Left forelimb (tissue), 1 donor: ENCODE measurements at regions not wholly inside any gene's neighbourhood (a gene's known extent, or its start where the extent isn't known, plus 50 kb on each side); places are given as distances from the start of the nearest gene placed in this dataset.

Experiments used
- DNase-seq: peaks from one replicate; pipeline ENCODE4 v3.0.0-alpha.2; 2018; ENCODE audit warnings: low spot score

DNA sequence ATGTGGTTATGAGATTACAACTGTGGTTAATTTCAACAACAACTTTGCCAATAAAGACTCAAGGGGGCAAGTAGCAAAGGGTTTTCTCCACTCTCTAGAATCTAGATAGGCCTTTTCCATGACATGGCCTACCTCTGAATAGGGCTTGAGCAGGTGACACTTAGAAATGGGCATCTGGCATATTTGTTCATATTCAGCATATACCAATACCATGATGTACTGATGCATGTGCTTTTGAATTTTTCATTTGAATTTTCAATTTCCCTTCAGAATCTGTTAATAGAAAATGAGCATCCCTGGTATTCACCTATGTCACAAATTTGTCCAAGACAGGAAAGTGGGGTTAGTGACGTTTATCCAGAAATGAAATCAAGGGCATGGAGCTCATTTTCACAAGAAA is 757.5 kb upstream of the NRSN1 start:
- no peak for DNase-seq

DNA sequence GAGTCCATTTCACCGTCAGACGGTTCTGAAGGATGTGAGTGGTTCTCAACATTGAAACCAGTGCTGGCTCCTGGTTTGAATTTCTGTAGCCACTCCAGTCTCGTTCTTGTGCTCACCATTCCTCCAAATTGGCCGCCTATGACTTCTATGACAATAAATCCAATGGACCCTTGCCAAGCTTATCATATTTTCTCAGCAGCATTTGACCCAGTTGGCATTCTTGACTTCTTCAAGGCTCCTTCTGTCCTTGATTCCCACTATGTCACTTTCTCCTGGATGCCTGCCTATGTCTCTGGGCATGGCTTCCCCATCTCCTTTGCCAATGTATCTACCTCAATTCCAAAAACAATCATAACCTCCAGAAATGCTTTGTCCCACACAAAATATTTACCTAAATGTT is 756.0 kb upstream of the NRSN1 start:
- DNase-seq = no peak

DNA sequence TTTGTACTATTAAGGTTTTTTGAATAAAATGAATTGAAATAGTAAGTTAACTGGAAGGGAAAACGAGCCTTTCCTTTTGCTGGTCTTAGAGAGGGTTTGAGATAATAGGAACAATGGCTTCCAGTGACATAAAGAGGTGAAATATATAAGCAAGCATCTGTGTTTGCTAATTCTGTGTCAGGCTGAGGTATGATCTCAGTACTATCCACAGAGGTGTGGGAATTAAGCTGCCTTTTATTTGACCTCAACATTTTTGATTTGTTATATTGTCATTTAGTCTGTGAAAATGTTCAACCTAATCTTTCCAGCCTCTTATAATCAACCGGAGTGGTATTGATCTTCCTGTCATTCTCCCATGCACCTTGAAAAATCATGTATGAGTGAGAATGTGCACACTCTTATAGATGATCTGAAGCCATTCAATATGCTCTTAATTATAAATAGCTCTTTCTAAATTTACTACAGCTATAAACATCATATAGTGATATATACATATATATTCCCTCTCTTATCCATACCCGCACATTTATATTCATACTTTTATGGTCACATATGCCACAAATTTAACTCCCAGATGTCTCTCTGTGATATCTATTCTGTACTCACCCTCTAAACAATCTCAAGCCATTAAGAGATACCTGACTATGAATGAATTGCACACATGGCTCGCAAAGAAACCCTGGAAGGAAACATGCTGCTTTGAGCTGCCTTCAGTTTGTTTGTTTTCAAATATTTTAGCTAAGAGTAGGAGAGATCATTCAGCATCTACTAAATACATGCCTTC is 754.7 kb upstream of the NRSN1 start:
- DNase-seq = no peak

DNA sequence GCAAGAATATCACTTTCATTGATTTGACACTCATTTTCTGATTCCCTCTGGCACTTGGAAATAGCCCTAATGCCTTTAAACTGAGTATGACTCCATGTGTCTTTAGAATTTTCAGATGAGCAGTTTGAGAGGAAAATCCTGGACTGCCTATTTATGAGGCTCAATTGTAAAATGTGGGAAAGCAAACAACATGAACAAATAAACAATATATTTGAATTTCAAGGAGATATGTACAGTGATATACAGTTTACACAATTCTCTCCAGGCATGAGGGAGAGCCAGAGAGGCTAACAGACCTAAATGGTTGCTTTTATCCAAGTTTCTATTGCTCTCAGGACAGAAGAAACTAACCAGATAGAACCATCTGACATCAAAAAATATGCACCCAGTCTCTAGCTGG is 748.2 kb upstream of the NRSN1 start:
- DNase-seq = no peak

DNA sequence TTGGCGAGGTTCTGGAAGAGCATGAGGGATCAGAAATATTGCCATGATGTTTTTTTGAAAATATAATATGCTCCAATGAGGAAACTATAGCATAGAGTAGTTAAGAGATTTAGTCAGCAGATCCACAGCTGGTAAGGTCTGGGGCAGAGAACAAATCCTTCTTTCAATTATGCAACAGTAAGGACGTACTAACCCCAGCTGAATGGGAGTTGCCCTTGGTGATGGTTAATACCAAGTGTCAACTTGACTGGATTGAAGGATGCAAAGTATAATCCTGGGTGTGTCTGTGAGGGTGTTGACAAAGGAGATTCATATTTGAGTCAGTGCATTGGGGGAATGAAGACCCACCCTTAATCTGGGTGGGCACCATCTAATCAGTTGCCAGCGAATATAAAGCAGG is 745.5 kb upstream of the NRSN1 start:
- DNase-seq = no peak

DNA sequence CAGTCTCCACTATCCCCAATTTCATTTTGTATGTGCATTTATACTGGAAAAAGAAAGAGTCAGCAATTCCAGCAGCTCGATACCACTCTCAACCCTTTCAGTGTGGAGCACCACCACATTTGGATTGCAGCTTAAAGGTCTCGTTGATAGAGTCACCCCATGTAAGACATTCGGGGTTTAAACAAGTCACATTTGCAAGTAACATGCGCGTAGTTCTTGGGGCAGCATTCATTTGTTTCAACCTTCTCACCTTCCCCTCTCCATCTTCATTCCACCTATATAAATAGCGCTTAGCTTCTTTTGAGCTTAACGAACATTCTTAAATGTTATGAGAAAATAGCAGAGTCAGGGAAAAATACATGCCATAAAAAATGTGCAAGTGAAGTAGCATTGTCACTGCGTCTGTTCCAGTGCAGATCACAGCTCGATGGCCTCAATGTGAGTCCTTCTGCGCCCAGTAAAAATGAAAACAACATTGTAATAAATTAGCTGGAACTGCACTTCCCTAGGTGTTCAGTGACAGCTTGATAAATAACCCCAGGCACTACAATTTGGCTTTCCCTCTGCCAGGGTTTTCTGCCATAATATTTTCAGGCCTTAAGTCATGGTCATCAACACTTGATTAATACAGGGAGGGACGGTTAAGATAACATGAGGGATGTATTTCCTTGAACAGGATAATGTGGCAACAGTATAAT is 737.8 kb upstream of the NRSN1 start:
- DNase-seq = no peak

DNA sequence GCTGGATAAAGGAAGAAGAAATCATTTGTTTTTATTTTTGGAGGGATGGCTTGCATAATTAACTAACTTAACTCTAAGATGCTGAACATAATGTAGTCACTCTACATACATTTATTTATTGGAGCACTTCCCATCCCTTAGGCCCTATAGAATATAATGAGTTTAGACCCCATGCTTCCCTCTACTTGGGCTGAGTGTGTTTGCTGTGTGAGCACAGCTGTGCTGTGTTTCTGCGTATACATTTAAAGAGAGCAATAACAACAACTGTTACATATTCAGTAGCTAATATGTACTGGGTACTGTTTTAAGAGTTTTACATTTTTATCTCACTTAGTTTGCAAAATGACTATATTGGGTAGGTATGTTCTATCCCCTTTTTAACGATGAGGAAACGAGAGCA is 736.6 kb upstream of the NRSN1 start:
- no peak for DNase-seq

DNA sequence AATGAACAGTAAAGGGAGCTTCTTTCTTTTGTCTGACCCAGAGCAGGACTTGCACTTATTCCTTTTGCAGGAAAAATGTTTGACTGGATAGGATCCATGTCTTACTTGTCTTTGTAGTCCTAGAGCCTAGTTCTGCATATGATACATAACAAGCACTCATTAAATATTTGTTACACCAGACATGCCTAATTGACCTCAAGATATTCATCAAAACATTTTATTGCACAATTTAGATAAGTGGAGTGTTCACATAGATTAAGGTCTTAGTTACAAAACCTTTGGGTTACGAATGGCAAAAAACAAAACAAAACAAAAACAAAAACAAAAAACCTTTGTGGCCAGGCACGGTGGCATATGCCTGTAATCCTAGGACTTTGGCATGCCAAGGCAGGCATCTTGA is 735.8 kb upstream of the NRSN1 start:
- DNase-seq = no peak

DNA sequence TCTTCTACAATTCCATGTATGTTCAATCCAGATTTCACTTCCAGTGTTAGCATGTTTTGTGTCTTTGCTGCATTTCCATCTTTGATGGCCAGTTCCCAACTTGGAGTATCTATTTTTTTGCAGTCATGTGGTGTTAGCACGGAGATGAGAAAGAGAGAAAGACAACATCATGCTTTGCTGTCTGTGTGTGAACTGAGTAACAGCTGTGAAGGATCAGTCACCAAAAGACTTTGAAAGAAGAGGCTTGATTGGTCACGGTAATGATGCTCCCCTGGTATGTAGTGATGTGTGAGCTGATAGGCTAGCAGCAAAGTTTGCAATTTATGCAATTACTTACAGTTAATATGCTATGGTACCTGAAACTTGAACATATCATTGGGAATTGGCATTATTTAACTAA is 731.3 kb upstream of the NRSN1 start:
- no peak for DNase-seq

DNA sequence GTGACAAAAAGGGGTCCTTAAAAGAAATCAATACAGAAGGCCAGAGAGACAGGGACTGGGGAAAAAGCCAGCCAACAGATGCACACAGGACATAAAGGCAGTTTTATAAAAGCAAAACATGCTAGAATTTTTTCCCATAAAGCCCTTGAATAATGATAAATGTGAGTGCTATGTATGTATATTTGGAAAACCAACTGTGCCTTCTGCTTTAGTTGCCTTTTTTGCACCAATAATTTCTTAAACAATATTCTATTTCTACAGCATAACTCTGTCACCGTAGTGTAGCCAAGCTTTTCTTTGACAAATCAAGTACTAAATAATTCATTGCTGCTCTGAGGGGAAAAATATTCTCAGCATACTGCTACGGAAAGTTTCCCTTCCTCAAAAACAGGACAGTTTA is 730.6 kb upstream of the NRSN1 start:
- no peak for DNase-seq

DNA sequence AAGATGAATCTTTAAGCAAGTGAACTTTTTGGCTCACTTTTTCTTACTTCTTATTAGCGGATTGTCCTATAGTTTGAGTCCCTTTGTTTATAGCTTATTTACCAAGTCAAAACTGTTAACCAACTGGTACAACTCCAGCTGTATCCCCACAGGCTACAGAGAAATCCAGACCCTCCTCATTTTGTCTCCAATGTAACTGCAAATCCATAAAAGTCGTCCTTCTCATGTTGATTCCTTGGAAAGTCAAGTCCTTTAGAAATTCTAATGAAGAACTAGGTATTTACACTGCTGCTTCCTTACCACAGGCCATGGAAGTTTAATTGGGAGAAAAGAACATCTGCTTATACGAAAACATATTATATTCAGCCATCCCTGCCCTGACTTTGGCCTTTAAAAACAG is 729.1 kb upstream of the NRSN1 start:
- no peak for DNase-seq

DNA sequence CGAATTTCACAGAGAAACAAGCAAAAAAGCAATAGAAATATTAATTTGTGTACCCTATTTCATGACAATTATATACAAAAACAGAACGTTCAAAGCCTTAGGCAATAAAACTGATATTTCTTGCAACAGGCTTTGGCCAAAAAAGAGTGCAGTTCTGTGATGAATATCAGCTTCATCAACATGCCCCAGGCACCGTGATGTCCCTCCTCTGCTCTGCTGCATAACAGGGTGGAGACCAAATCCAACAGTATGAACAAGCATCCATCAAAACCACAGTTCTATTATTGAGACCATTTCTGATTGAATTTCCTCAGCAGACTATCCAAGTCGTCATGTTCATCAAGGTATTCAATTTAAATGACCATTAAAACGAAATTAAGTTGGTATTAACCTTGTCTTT is 722.6 kb upstream of the NRSN1 start:
- no peak for DNase-seq

DNA sequence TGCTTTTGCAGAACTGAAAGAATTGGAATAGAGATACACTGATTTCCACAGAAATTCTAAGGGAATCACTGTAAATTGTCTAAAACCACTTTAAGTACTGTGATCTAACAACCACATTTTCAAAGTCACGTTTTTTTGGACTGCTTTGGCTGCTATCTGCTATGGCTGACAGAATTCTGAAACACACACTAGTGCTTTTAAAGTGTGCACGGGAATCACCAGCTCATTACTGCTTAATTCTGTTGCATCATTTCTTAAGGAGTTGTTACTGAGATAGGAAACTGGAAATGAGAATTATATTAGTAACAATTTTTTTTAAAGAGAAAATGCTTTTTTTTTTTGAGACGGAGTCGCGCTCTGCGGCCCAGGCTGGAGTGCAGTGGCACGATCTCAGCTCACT is 716.5 kb upstream of the NRSN1 start:
- DNase-seq = no peak

DNA sequence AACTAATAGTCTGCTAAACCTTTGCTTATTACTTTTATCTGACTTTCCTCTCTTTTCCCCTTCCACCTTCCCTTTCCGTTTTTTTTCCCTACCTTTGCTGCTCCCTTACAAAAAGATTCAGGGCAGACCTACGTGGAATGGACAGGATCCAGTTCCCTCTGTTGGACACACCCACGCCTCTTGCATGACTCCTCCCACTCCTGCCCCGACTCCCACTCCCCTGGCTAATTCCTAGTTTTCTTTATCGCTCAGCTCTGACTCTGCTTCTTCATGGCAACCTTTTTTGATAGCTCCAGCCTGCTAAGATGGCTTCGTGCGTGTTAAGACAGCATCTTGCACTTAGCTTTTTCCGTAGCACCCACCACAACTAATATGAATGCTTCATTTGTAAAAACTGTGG is 715.6 kb upstream of the NRSN1 start:
- no peak for DNase-seq

DNA sequence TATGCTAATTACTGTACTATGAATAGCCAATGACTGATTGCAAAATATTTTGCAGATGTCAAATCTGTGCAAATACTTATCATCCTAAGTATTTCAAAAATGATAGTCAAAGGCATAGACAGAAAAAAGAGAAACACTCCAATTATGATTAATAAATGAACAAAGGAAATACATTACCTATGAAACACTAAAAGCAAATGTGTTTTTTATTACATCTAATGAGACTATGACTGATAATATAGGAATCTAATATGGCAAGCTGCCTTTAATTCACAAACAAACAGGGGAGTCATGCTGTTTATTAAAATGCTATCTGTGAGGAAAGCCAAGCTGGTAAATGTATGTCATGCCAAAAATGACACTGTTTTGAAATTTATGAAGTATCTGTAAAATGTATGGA is 713.2 kb upstream of the NRSN1 start:
- DNase-seq = no peak

DNA sequence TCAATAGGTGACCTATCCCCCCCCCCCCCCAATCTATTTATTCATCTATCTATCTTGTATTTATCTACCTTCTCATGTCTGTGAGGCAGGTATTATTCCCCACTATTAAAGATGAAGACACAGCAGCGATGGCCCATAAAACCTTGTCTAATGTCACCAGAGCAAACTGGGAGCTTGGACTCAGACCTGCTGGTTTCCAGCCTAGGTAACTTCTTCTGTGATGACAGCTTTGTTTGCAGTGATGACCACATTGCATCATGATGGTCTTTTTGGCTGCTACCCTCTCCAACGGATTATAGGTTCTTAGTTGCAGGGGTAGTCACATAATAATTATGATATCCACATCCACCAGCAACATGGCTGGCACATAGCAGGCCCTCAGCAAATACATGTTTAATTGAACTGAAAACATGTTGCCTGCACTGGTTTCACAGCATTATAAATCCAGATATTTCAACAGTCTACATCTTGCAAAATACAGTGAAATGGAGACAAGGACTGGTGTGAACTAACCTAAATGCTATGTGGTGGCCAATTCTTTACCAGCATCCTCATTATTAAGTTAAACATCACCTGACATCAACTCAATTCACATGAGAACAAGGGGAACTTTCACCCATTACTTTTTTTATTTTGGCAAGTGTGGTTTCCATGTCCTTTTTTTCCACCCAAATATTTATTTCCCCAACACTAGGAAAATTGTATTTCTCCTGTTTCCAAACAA is 712.5 kb upstream of the NRSN1 start:
- DNase-seq = no peak

DNA sequence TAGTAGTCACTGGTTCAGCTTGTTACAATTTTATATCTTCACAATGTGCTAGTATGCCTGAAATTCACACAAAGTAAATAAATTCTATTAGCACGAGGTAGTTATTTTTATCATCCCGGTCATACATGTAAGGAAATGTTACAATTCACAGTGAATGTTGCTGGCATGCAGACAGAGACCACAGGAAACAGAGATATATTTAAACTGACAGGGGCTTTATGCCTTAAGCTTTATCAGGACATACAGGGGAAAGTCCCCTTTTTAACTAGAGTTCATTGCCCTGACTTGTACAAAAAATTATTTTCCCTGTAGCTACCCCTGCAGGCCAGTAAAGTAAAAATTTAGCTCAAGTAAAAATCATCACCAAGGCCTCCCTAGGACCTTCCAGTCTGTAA is 712.0 kb upstream of the NRSN1 start:
- no peak for DNase-seq

DNA sequence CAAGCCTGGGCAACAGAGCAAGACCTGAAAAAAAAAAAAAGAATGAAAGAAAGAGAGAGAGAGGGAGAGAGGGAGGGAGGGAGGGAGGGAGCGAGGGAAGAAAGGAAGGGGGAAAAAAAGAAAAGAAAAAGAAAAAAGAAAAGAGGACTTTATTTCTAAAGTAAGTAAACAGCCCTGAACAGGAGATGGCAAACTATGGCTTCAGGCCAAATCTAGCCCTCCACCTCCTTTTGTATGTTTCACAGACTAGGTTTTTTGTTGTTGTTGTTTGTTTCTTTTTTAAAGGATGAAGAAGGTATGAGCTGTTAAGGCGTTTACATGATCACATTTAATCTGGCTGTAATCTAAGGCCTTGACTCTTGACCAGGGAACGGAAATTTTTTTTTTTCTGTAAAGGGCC is 711.1 kb upstream of the NRSN1 start:
- no peak for DNase-seq

DNA sequence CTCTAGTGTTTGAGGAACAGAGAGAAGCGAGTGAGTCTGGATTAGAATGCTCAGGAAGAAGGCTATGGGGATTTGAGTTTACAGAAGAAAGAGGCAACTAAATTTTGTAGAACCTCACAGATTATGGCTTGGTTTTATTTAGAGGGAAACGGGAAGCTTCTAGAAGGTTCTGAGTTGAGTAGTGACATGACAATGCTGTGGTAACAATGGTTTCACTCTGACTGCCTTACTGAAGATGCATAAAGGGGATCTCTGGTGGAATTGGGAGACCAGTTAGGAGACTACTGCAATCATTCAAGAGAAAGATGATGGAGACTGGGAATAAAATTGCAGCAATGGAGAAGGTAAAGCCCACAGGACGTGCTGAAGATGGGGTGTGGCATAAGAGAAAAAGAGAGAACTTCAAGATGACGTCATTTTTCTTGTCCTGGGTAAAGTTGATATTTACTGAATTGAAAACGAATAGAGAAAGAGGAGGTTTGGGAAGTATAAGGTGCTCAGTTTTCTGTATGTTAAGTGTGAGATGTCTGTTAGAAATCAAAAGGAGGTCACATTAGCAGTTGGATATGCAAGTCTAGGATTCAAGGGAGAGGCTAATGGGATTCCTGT is 710.1 kb upstream of the NRSN1 start:
- no peak for DNase-seq

DNA sequence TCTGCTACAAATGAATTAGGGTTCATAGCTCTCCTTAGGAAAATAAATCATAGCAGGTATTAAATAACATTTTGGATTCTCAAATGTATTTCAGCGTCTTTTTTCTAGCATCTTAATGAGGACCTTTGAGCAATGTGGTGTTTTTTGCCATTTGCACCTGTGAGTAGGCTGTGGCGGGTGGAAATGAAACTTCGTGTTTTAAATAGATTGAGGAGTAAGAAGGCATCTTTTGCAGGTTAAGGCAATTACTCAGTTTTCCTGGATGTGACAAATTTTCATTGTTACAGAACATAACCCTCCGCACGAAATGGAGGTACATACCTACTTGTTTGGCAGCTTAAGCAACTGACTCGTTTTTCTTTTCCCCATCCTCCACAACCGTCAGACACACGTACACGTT is 708.9 kb upstream of the NRSN1 start:
- no peak for DNase-seq

DNA sequence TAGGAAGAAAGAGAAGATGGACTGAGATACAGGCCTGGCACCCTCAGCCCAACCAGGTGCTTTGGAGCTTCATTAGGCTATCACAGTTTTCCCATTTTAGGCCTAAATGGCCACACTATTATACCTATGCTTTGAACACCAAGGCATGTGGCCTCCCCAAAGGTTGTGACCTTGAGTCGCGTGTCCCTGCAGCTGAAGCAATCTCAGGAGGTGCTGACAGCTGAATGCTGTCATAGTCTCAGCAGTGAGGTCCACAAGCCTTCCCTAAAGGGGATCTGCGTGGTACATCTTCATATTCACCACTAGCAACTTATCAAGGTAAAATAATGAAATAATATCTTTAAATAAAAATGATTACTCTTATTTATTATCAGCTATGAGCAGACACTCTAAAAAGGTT is 707.9 kb upstream of the NRSN1 start:
- DNase-seq = no peak

DNA sequence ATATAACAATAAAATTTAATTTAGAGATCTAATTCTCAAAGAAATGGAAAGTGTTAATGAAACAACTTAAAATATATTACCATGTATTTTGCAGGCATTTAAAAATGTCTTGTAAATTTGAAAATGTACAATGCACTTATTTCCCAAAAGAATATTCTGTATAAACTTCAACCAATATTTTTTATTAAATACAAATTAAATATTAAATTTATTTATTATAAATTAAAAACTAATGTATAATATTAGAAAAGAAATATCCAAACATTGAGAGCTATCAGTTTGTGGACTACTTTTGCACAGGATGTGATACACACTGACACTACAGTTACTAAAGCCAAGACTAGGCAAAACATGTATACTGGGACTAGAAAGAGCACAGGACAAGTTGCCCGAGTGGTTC is 707.0 kb upstream of the NRSN1 start:
- no peak for DNase-seq
